ENCODE measurements at regions not wholly inside any gene's neighbourhood (a gene's known extent, or its start where the extent isn't known, plus 50 kb on each side); places are given as distances from the start of the nearest gene placed in this dataset.

DNA sequence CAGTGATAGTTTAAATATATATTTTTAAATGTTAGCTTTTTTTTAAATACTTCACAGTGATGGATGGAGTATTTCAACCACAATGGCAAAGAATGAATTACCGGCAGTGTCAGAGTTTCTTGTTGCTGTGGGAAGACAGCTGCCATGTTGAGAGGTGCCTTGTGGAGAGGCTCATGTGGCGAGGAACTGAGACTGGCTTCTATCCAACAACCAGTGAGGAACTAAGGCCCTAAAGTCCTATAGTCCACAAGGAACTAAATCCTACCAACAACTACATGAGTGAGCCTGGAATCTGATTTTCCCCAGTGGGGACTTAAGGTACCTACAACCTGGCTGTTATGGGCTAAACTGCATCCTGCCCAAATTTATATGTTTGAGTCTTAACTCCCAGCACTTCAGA lies 220.2 kb upstream of the PLEKHG7 start:
- Histone ChIP-seq H3K9me3 (ENCODE audit: low read length) (no peaks in the 10 kb centered on the region; the same call in 1 of the 2 replicates), H3K4me2 (ENCODE audit: low read length) (no peak overlapping the region), H4K20me1 (ENCODE audit: insufficient read depth, low read length) (no peaks in the 10 kb centered on the region), H3K9me2 (ENCODE audit: insufficient read depth, low read length) (no peaks in the 10 kb centered on the region), H3K79me2 (ENCODE audit: insufficient read depth, low read depth, low read length) (no peaks in the 10 kb centered on the region), H2AFZ (ENCODE audit: low read length) (no peak overlapping the region), H3K4me1 (ENCODE audit: insufficient read depth, low read length, poor library complexity, severe bottlenecking) (peaks cover 51% of the 10 kb centered on the region), H3K36me3 (ENCODE audit: insufficient read depth, low read length) (peaks cover 38% of the 10 kb centered on the region), H3K4me3 (ENCODE audit: low read depth, low read length, poor library complexity, severe bottlenecking) (no peak overlapping the region), H3K27ac (ENCODE audit: low read depth, low read length, poor library complexity, severe bottlenecking) (no peak overlapping the region)
- POLR2A ChIA-PET, result interaction anchor here (1.6 to 2.1 kb wide), 3 partner anchors 9 to 336 kb away, joined by 3 to 10 read pairs (median 9); no protein-coding TSS in a partner anchor
- TF ChIP-seq CTCF (conservative IDR thresholded peaks at IDR 0.05; ENCODE audit: low read length) (no peak), EZH2phosphoT487 (IDR thresholded peaks at IDR 0.05; ENCODE audit: borderline replicate concordance, low read depth, low read length) (no peak)
- no TSS peak for BruUV-seq (replicated peaks)
- CTCF ChIA-PET (ENCODE audit: unreplicated experiment), result no interaction called here
- DNase-seq (ENCODE audit: low spot score), result no peak
- intact Hi-C loops (cut with micrococcal nuclease; ENCODE audit: unreplicated experiment), result no loop called here

DNA sequence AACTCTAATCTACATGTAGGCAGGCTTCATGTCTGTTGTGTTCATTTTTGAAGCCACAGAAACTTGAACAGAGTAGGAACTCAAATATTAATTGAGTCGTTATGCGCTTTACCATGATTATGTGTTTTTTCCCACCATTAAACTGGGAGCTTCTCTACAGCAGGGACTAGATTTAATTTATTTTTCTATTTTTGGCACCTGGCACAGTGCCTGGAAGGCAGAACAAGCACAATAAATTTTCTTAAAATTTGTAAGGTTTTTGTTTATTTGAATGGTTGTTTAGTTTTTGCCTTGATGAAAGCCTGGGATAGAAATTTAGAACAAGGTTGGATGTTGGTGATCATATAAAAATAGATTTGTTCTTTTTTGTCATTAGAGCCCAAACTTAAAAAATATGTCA lies 221.7 kb upstream of the PLEKHG7 start:
- ChIA-PET CTCF (ENCODE audit: unreplicated experiment) (no interaction called here), POLR2A (interaction anchor here (0.7 to 2.6 kb wide), 9 partner anchors 7 to 1084 kb away, joined by 3 to 14 read pairs (median 3); no protein-coding TSS in a partner anchor)
- no TSS peak for BruUV-seq (replicated peaks)
- Histone ChIP-seq H4K20me1 (ENCODE audit: insufficient read depth, low read length) (no peaks in the 10 kb centered on the region), H2AFZ (ENCODE audit: low read length) (no peak overlapping the region), H3K36me3 (ENCODE audit: insufficient read depth, low read length) (peaks cover 54% of the 10 kb centered on the region), H3K9me3 (ENCODE audit: low read length) (peaks cover 9% of the 10 kb centered on the region; the same call in 1 of the 2 replicates), H3K4me2 (ENCODE audit: low read length) (no peak overlapping the region), H3K9me2 (ENCODE audit: insufficient read depth, low read length) (no peaks in the 10 kb centered on the region), H3K4me3 (ENCODE audit: low read depth, low read length, poor library complexity, severe bottlenecking) (no peak overlapping the region), H3K79me2 (ENCODE audit: insufficient read depth, low read depth, low read length) (no peaks in the 10 kb centered on the region), H3K27ac (ENCODE audit: low read depth, low read length, poor library complexity, severe bottlenecking) (no peak overlapping the region), H3K4me1 (ENCODE audit: insufficient read depth, low read length, poor library complexity, severe bottlenecking) (peaks cover 38% of the 10 kb centered on the region)
- DNase-seq (ENCODE audit: low spot score), result no peak
- TF ChIP-seq CTCF (conservative IDR thresholded peaks at IDR 0.05; ENCODE audit: low read length), result no peak
- no peak for TF ChIP-seq EZH2phosphoT487 (IDR thresholded peaks at IDR 0.05; ENCODE audit: borderline replicate concordance, low read depth, low read length)
- intact Hi-C loops (cut with micrococcal nuclease; ENCODE audit: unreplicated experiment), result no loop called here

GRCh38 chr12:92478692-92479091 lies 224.1 kb upstream of the PLEKHG7 start:
- POLR2A ChIA-PET, result interaction anchor here (0.7 to 6.8 kb wide), 9 partner anchors 9 to 333 kb away, joined by 4 to 109 read pairs (median 5); partner anchors contain the start of gene BTG1
- Histone ChIP-seq H3K9me3 (ENCODE audit: low read length) (peaks cover 20% of the 10 kb centered on the region; the same call in 1 of the 2 replicates), H3K27ac (ENCODE audit: low read depth, low read length, poor library complexity, severe bottlenecking) (no peak overlapping the region), H3K4me2 (ENCODE audit: low read length) (peak overlapping the region; percentile 31), H3K36me3 (ENCODE audit: insufficient read depth, low read length) (peaks cover 67% of the 10 kb centered on the region), H2AFZ (ENCODE audit: low read length) (no peak overlapping the region), H3K79me2 (ENCODE audit: insufficient read depth, low read depth, low read length) (peaks cover 7% of the 10 kb centered on the region; the same call in 1 of the 2 replicates), H3K4me1 (ENCODE audit: insufficient read depth, low read length, poor library complexity, severe bottlenecking) (peaks cover 35% of the 10 kb centered on the region), H3K9me2 (ENCODE audit: insufficient read depth, low read length) (no peaks in the 10 kb centered on the region), H3K4me3 (ENCODE audit: low read depth, low read length, poor library complexity, severe bottlenecking) (no peak overlapping the region), H4K20me1 (ENCODE audit: insufficient read depth, low read length) (no peaks in the 10 kb centered on the region)
- DNase-seq (ENCODE audit: low spot score), result no peak
- BruUV-seq (replicated peaks), result no TSS peak
- CTCF ChIA-PET (ENCODE audit: unreplicated experiment), result interaction anchor here (0.6 to 1.5 kb wide), 3 partner anchors 37 to 207 kb away, joined by 3 to 4 read pairs (median 3); no protein-coding TSS in a partner anchor
- TF ChIP-seq CTCF (conservative IDR thresholded peaks at IDR 0.05; ENCODE audit: low read length) (no peak), EZH2phosphoT487 (IDR thresholded peaks at IDR 0.05; ENCODE audit: borderline replicate concordance, low read depth, low read length) (no peak)
- intact Hi-C loops (cut with micrococcal nuclease; ENCODE audit: unreplicated experiment), result no loop called here

Measured in OCI-LY7 (cell line).